Neural cell (in vitro differentiated cells): ENCODE measurements at regions not wholly inside any gene's neighbourhood (a gene's known extent, or its start where the extent isn't known, plus 50 kb on each side); places are given as distances from the start of the nearest gene placed in this dataset.

Source experiments
- H2AFZ ChIP-seq: fragments of 200-600, 300-800 bp; sonication (generic), shearing (Covaris generic); 2 replicates; pipeline ENCODE4 v1.6.0; 2014; ENCODE audit warnings: low read depth, mild to moderate bottlenecking, antibody characterized with exemption, low read length, moderate library complexity
- H3F3A ChIP-seq: fragments of 200-600 bp; shearing (Covaris generic); 2 replicates; pipeline ENCODE4 v1.6.1; 2016; ENCODE audit warnings: mild to moderate bottlenecking, moderate library complexity, mixed read lengths, antibody characterized with exemption, low read length; ENCODE audit not compliant: insufficient read depth, poor library complexity, severe bottlenecking
- H3K27ac ChIP-seq: fragments of 200-600, 300-800 bp; sonication (generic), shearing (Covaris generic); 2 replicates; pipeline ENCODE4 v1.5.1; 2014; ENCODE audit warnings: mild to moderate bottlenecking, low read length, moderate library complexity
- H3K27me3 ChIP-seq: fragments of 300-800, 200-600 bp; sonication (generic), shearing (Covaris generic); 2 replicates; pipeline ENCODE4 v1.6.0; 2014; ENCODE audit warnings: mild to moderate bottlenecking, low read depth, low read length, moderate library complexity; ENCODE audit not compliant: insufficient read depth
- H3K36me3 ChIP-seq: fragments of 300-800, 200-600 bp; sonication (generic), shearing (Covaris generic); 2 replicates; pipeline ENCODE4 v1.5.1; 2014; ENCODE audit warnings: mild to moderate bottlenecking, antibody characterized with exemption, low read length, moderate library complexity; ENCODE audit not compliant: insufficient read depth
- H3K4me2 ChIP-seq: fragments of 300-800, 200-600 bp; sonication (generic), shearing (Covaris generic); 2 replicates; pipeline ENCODE4 v1.6.0; 2014; ENCODE audit warnings: mild to moderate bottlenecking, low read length
- H3K4me3 ChIP-seq: fragments of 300-800, 200-600 bp; sonication (generic), shearing (Covaris generic); 2 replicates; pipeline ENCODE4 v1.5.1; 2014; ENCODE audit warnings: mild to moderate bottlenecking, low read length, moderate library complexity
- H3K79me2 ChIP-seq: fragments of 200-600 bp; shearing (Covaris generic); replicated peaks from 2 replicates; pipeline ENCODE4 v1.6.0; 2014; ENCODE audit warnings: mild to moderate bottlenecking, low read length, moderate library complexity; ENCODE audit not compliant: insufficient read depth
- H3K9ac ChIP-seq: fragments of 300-800, 200-600 bp; sonication (generic), shearing (Covaris generic); 2 replicates; pipeline ENCODE4 v1.6.1; 2016; ENCODE audit warnings: mild to moderate bottlenecking, low read length, mixed read lengths
- H3K9me2 ChIP-seq: fragments of 200-600 bp; shearing (Covaris generic); 2 replicates; pipeline ENCODE4 v1.6.1; 2016; ENCODE audit warnings: mild to moderate bottlenecking, low read length, mixed read lengths; ENCODE audit not compliant: insufficient read depth
- H3K9me3 ChIP-seq: fragments of 200-600, 300-800 bp; sonication (generic), shearing (Covaris generic); 2 replicates; pipeline ENCODE4 v1.6.1; 2016; ENCODE audit warnings: mild to moderate bottlenecking, mixed run types, low read length, moderate library complexity, mixed read lengths
- H4K20me1 ChIP-seq: fragments of 200-600 bp; shearing (Covaris generic); 2 replicates; pipeline ENCODE4 v1.6.1; 2016; ENCODE audit warnings: mild to moderate bottlenecking, mixed run types; ENCODE audit not compliant: insufficient read depth
- EP300 ChIP-seq: fragments of 450-650 bp; conservative IDR thresholded peaks from 2 replicates; pipeline ENCODE4 v1.6.1; 2014; ENCODE audit warnings: antibody characterized with exemption, mild to moderate bottlenecking, moderate library complexity; ENCODE audit not compliant: poor library complexity, severe bottlenecking
- EZH2 ChIP-seq: fragments of 200-600, 300-800 bp; shearing (Covaris generic), sonication (generic); IDR thresholded peaks from 2 replicates; pipeline ENCODE4 v1.6.1; 2014; ENCODE audit warnings: antibody characterized with exemption, low read length, borderline replicate concordance, mild to moderate bottlenecking; ENCODE audit not compliant: insufficient read depth, poor library complexity, severe bottlenecking
- MXI1 ChIP-seq: fragments of 450-650 bp; conservative IDR thresholded peaks from 2 replicates; pipeline ENCODE4 v1.6.1; 2014; ENCODE audit warnings: antibody characterized with exemption, mild to moderate bottlenecking; ENCODE audit not compliant: poor library complexity, severe bottlenecking
- POLR2AphosphoS5 ChIP-seq: IDR thresholded peaks from 2 replicates; pipeline ENCODE4 v1.6.1; 2012
- RAD21 ChIP-seq: fragments of 450-650 bp; conservative IDR thresholded peaks from 2 replicates; pipeline ENCODE4 v1.6.1; 2014; ENCODE audit warnings: antibody characterized with exemption, mild to moderate bottlenecking, moderate library complexity
- REST ChIP-seq: IDR thresholded peaks from 2 replicates; pipeline ENCODE4 v1.6.1; 2012; ENCODE audit warnings: borderline replicate concordance
- SMC3 ChIP-seq: fragments of 450-650 bp; conservative IDR thresholded peaks from 2 replicates; pipeline ENCODE4 v1.6.1; 2014; ENCODE audit warnings: antibody characterized with exemption, mild to moderate bottlenecking, moderate library complexity; ENCODE audit not compliant: poor library complexity
- TAF1 ChIP-seq: IDR thresholded peaks from 2 replicates; pipeline ENCODE4 v1.6.1; 2012; ENCODE audit warnings: low read depth
- TF ChIP-seq, protein P1 (sequence below): fragments of 450-650 bp; IDR thresholded peaks from 2 replicates; pipeline ENCODE4 v1.5.1; 2014; ENCODE audit warnings: antibody characterized with exemption, mild to moderate bottlenecking, moderate library complexity; ENCODE audit not compliant: poor library complexity, severe bottlenecking

- H3K36me3 ChIP-seq, result no peaks in the 10 kb centered on the region
- TF ChIP-seq, protein P1, sequence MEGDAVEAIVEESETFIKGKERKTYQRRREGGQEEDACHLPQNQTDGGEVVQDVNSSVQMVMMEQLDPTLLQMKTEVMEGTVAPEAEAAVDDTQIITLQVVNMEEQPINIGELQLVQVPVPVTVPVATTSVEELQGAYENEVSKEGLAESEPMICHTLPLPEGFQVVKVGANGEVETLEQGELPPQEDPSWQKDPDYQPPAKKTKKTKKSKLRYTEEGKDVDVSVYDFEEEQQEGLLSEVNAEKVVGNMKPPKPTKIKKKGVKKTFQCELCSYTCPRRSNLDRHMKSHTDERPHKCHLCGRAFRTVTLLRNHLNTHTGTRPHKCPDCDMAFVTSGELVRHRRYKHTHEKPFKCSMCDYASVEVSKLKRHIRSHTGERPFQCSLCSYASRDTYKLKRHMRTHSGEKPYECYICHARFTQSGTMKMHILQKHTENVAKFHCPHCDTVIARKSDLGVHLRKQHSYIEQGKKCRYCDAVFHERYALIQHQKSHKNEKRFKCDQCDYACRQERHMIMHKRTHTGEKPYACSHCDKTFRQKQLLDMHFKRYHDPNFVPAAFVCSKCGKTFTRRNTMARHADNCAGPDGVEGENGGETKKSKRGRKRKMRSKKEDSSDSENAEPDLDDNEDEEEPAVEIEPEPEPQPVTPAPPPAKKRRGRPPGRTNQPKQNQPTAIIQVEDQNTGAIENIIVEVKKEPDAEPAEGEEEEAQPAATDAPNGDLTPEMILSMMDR, result peak; percentile 46
- TF ChIP-seq EZH2, result no peak
- no peaks in the 10 kb centered on the region for H3F3A ChIP-seq
- no peaks in the 10 kb centered on the region for H3K9me3 ChIP-seq
- H3K9me2 ChIP-seq, result no peaks in the 10 kb centered on the region
- no peaks in the 10 kb centered on the region for H3K27me3 ChIP-seq
- H3K4me3 ChIP-seq, result no peak overlapping the region
- no peak overlapping the region for H3K9ac ChIP-seq
- H3K4me2 ChIP-seq, result no peak overlapping the region
- no peak overlapping the region for H3K27ac ChIP-seq
- no peaks in the 10 kb centered on the region for H3K79me2 ChIP-seq
- H4K20me1 ChIP-seq, result no peaks in the 10 kb centered on the region
- H2AFZ ChIP-seq, result no peak overlapping the region
Observed at GRCh38 chrX:30488092-30488491, 89.5 kb downstream of the TASL start.

GRCh38 chrX:30483996-30484395, 93.6 kb downstream of the TASL start:
- no peaks in the 10 kb centered on the region for H3K9me3 ChIP-seq

GRCh38 chrX:30468471-30468870, 109.1 kb downstream of the TASL start:
- H3K27me3 ChIP-seq, result no peaks in the 10 kb centered on the region
- no peaks in the 10 kb centered on the region for H4K20me1 ChIP-seq
- no peaks in the 10 kb centered on the region for H3K9me3 ChIP-seq
- no peaks in the 10 kb centered on the region for H3F3A ChIP-seq
- no peak overlapping the region for H3K4me3 ChIP-seq
- H2AFZ ChIP-seq, result no peak overlapping the region
- no peak overlapping the region for H3K4me2 ChIP-seq
- H3K9ac ChIP-seq, result no peak overlapping the region
- no peaks in the 10 kb centered on the region for H3K9me2 ChIP-seq
- no peak overlapping the region for H3K27ac ChIP-seq
- H3K79me2 ChIP-seq, result no peaks in the 10 kb centered on the region
- no peaks in the 10 kb centered on the region for H3K36me3 ChIP-seq
- TF ChIP-seq POLR2AphosphoS5 (no peak), EZH2 (no peak), EP300 (no peak), REST (no peak), MXI1 (no peak), RAD21 (no peak), TAF1 (no peak), SMC3 (no peak)
- TF ChIP-seq, protein P1, result no peak

More at GRCh38 chrX:30483996-30484395, 93.6 kb downstream of the TASL start:
- no peak for TF ChIP-seq SMC3
- Histone ChIP-seq H3K9me2 (no peaks in the 10 kb centered on the region), H3K79me2 (no peaks in the 10 kb centered on the region), H3K9ac (no peak overlapping the region), H3F3A (no peaks in the 10 kb centered on the region), H4K20me1 (no peaks in the 10 kb centered on the region), H2AFZ (no peak overlapping the region), H3K36me3 (no peaks in the 10 kb centered on the region), H3K4me2 (no peak overlapping the region), H3K4me3 (no peak overlapping the region), H3K27me3 (no peaks in the 10 kb centered on the region), H3K27ac (no peak overlapping the region)
